ENCODE measurements at regions not wholly inside any gene's neighbourhood (a gene's known extent, or its start where the extent isn't known, plus 50 kb on each side); places are given as distances from the start of the nearest gene placed in this dataset.

DNA sequence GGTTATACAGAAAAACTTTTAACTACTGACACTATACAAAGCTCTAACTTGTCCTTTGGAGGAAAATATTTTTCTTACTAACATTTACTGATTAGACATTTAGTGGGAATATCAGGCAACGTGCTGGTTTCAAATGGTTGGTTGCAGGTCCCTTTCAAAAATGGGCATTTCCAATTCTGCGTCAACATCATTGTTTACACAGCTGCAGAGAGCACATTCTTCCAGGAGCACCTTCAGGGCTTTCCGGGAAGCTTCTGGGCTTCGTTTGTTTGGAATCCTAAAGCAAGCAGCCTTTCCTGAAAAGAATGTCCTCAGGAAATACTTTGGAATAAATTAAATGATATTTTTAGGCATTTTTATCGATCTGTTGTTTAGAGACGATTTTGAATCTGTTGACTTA is 289.7 kb downstream of the TRIML1 start:
- TF ChIP-seq, protein P1, sequence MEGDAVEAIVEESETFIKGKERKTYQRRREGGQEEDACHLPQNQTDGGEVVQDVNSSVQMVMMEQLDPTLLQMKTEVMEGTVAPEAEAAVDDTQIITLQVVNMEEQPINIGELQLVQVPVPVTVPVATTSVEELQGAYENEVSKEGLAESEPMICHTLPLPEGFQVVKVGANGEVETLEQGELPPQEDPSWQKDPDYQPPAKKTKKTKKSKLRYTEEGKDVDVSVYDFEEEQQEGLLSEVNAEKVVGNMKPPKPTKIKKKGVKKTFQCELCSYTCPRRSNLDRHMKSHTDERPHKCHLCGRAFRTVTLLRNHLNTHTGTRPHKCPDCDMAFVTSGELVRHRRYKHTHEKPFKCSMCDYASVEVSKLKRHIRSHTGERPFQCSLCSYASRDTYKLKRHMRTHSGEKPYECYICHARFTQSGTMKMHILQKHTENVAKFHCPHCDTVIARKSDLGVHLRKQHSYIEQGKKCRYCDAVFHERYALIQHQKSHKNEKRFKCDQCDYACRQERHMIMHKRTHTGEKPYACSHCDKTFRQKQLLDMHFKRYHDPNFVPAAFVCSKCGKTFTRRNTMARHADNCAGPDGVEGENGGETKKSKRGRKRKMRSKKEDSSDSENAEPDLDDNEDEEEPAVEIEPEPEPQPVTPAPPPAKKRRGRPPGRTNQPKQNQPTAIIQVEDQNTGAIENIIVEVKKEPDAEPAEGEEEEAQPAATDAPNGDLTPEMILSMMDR (IDR thresholded peaks at IDR 0.05): no peak
- no peak for TF ChIP-seq POLR2A (IDR thresholded peaks at IDR 0.05)
